SK-N-SH (cell line): ENCODE measurements at regions not wholly inside any gene's neighbourhood (a gene's known extent, or its start where the extent isn't known, plus 50 kb on each side); places are given as distances from the start of the nearest gene placed in this dataset.

Experiments used
- CHD2 ChIP-seq: fragments of 150-350 bp; IDR thresholded peaks from 2 replicates; pipeline ENCODE4 v1.6.1; 2018; ENCODE audit warnings: low read length; ENCODE audit not compliant: partially characterized antibody
- GABPA ChIP-seq: IDR thresholded peaks from 2 replicates; pipeline ENCODE4 v1.4.0; 2012; ENCODE audit warnings: low read depth, mild to moderate bottlenecking
- IRF3 ChIP-seq: fragments of 150-350 bp; IDR thresholded peaks from 2 replicates; pipeline ENCODE4 v1.6.1; 2016; ENCODE audit warnings: mild to moderate bottlenecking, low read depth, low read length
- NRF1 ChIP-seq: IDR thresholded peaks from 2 replicates; pipeline ENCODE4 v1.6.1; 2012; ENCODE audit warnings: low read depth, mild to moderate bottlenecking, low read length
- SIN3A ChIP-seq: IDR thresholded peaks from 2 replicates; pipeline ENCODE4 v1.6.1; 2012; ENCODE audit warnings: low read depth, mild to moderate bottlenecking, low read length, moderate library complexity, borderline replicate concordance

DNA sequence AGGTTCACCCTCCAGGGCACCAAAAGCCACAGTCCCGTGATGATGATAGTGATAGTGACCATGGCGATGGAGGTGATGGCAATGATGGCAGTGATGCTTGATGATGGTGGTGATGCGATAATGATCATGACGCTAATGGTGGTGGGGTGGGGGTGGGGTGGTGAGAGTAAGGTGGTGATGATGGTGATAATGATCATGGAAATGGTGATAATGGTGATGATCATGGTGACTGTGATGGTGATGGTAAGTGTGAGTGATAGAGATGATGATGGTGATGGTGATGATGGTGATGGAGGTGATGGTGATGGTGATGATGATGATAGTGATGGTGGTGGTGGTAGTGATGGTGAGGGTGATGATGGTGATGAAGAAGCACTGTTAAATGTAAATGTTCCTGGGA is 96.9 kb downstream of the SYNE3 start:
- TF ChIP-seq NRF1 (no peak), CHD2 (no peak), SIN3A (no peak), GABPA (no peak), IRF3 (no peak)
